ENCODE measurements at regions not wholly inside any gene's neighbourhood (a gene's known extent, or its start where the extent isn't known, plus 50 kb on each side); places are given as distances from the start of the nearest gene placed in this dataset.

DNA sequence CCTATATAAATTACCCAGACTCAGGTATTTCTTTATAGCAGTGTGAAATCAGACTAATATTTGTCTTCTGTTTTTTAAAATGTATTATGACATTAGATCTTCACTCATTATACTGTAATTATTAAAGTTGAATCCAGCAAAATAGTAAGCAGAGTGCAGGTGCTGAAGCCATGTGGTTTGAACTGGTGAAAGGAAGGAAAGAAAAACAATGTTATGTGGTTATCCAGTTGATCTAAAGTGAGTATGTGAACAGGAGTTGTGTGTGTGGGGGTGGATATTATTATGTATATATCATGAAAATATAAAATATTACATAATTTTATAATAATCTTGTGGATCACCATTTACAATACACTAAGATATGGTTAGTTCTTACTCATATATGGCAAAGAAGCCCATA, 593.7 kb downstream of the SEMA5A start:
- no peak for FAIRE-seq

GRCh38 chr5:8953016-8953415, 592.9 kb downstream of the SEMA5A start:
- Histone ChIP-seq H3K27ac (ENCODE audit: extremely low read length, insufficient read depth, low read length) (no peak overlapping the region), H3K4me1 (ENCODE audit: insufficient read depth, low read length) (no peaks in the 10 kb centered on the region), H3K4me2 (ENCODE audit: low read depth, low read length) (no peak overlapping the region), H2AFZ (ENCODE audit: low read length) (no peak overlapping the region), H3K4me3 (replicated peaks in 1 of 3; ENCODE audit: insufficient read depth in 1 of 3, low read depth in 2 of 3, low read length in 3 of 3) (no peak overlapping the region), H3K36me3 (replicated peaks in 1 of 2; ENCODE audit: control insufficient read depth in 1 of 2, insufficient read depth in 2 of 2, low read length in 2 of 2) (no peaks in the 10 kb centered on the region), H3K27me3 (ENCODE audit: control insufficient read depth in 1 of 2, insufficient read depth in 2 of 2, low read length in 2 of 2) (no peaks in the 10 kb centered on the region), H3K9ac (ENCODE audit: insufficient read depth, low read depth, low read length) (no peak overlapping the region), H4K20me1 (ENCODE audit: insufficient read depth, low read length) (no peaks in the 10 kb centered on the region), H3K9me3 (ENCODE audit: low read length) (peaks cover 79% of the 10 kb centered on the region), H3K79me2 (ENCODE audit: insufficient read depth, low read length) (no peaks in the 10 kb centered on the region)
- intact Hi-C loops (cut with micrococcal nuclease; ENCODE audit: unreplicated experiment) (no loop called here), in situ Hi-C loops (cut with HindIII; ENCODE audit: extremely low pct_ligation_motif_present, low pct_unique_long_range_greater_than_20kb) (no loop called here)
- ATAC-seq: no peak
- BruUV-seq (replicated peaks): no TSS peak
- ChIA-PET POLR2A (no interaction called here), CTCF (ENCODE audit: low intra/inter-chr PET ratio, low total read pairs) (no interaction called here)
- 0% methylated on average over 1 of the region's 1 CpG for WGBS (ENCODE audit: low lambda C conversion rate)
- DNase-seq (ENCODE audit: low spot score): no peak
- FAIRE-seq: no peak
- TF ChIP-seq MATR3 (CRISPR knock-in tag; IDR thresholded peaks at IDR 0.05): no peak
- TF ChIP-seq, protein P1, sequence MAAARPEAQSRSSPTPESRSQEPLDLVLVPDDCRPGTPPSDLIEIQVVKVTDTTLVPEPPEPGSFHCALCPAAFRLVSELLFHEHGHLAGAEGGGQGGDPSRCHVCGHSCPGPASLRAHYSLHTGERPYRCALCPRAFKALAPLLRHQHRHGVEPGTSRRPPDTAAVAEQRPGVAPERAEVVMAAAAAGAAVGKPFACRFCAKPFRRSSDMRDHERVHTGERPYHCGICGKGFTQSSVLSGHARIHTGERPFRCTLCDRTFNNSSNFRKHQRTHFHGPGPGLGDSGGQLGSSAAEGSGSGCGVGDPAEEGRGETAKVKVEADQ (CRISPR knock-in tag; IDR thresholded peaks at IDR 0.05; ENCODE audit: borderline replicate concordance): no peak
- no peak for TF ChIP-seq ZNF710 (CRISPR knock-in tag; IDR thresholded peaks at IDR 0.05; ENCODE audit: borderline replicate concordance)
- no peak for TF ChIP-seq ZNF563 (CRISPR knock-in tag; IDR thresholded peaks at IDR 0.05)
- TF ChIP-seq TMF1 (CRISPR knock-in tag; IDR thresholded peaks at IDR 0.05; ENCODE audit: low read depth): no peak
- TF ChIP-seq SMARCC2 (IDR thresholded peaks at IDR 0.05): no peak
- TF ChIP-seq ZNF34 (CRISPR knock-in tag; IDR thresholded peaks at IDR 0.05; ENCODE audit: borderline replicate concordance): no peak
- no peak for TF ChIP-seq EHMT2 (IDR thresholded peaks at IDR 0.05; ENCODE audit: borderline replicate concordance, low read depth, low read length)

More for the DNA sequence above, 593.7 kb downstream of the SEMA5A start:
- Histone ChIP-seq H2AFZ (ENCODE audit: low read length) (no peak overlapping the region), H4K20me1 (ENCODE audit: insufficient read depth, low read length) (no peaks in the 10 kb centered on the region), H3K27ac (ENCODE audit: extremely low read length, insufficient read depth, low read length) (no peak overlapping the region), H3K79me2 (ENCODE audit: insufficient read depth, low read length) (no peaks in the 10 kb centered on the region), H3K4me1 (ENCODE audit: insufficient read depth, low read length) (no peaks in the 10 kb centered on the region), H3K9ac (ENCODE audit: insufficient read depth, low read depth, low read length) (no peak overlapping the region), H3K4me3 (replicated peaks in 1 of 3; ENCODE audit: insufficient read depth in 1 of 3, low read depth in 2 of 3, low read length in 3 of 3) (no peak overlapping the region), H3K4me2 (ENCODE audit: low read depth, low read length) (no peak overlapping the region), H3K9me3 (ENCODE audit: low read length) (peaks cover 82% of the 10 kb centered on the region), H3K36me3 (replicated peaks in 1 of 2; ENCODE audit: control insufficient read depth in 1 of 2, insufficient read depth in 2 of 2, low read length in 2 of 2) (no peaks in the 10 kb centered on the region), H3K27me3 (ENCODE audit: control insufficient read depth in 1 of 2, insufficient read depth in 2 of 2, low read length in 2 of 2) (no peaks in the 10 kb centered on the region)
- ATAC-seq: no peak
- TF ChIP-seq ARNTL (CRISPR knock-in tag; IDR thresholded peaks at IDR 0.05) (no peak), NBN (conservative IDR thresholded peaks at IDR 0.05) (no peak), IKZF1 (IDR thresholded peaks at IDR 0.05) (no peak), JUN (CRISPR knock-in tag; IDR thresholded peaks at IDR 0.05) (no peak), MAFF (IDR thresholded peaks at IDR 0.05; ENCODE audit: low read depth, low read length) (no peak), ZNF256 (CRISPR knock-in tag; conservative IDR thresholded peaks at IDR 0.05) (no peak), NFE2L2 (IDR thresholded peaks at IDR 0.05; ENCODE audit: low read length) (no peak), GFI1 (CRISPR knock-in tag; IDR thresholded peaks at IDR 0.05; ENCODE audit: borderline replicate concordance) (no peak), ZNF660 (CRISPR knock-in tag; IDR thresholded peaks at IDR 0.05; ENCODE audit: borderline replicate concordance, low read depth) (no peak), ZNF773 (CRISPR knock-in tag; IDR thresholded peaks at IDR 0.05; ENCODE audit: borderline replicate concordance) (no peak), GTF3A (CRISPR knock-in tag; conservative IDR thresholded peaks at IDR 0.05) (no peak), ADNP (CRISPR knock-in tag; IDR thresholded peaks at IDR 0.05) (no peak), PPARG (CRISPR knock-in tag; conservative IDR thresholded peaks at IDR 0.05) (no peak), DR1 (CRISPR knock-in tag; IDR thresholded peaks at IDR 0.05) (no peak), KLF15 (CRISPR knock-in tag; IDR thresholded peaks at IDR 0.05; ENCODE audit: borderline replicate concordance) (no peak), ZNF18 (CRISPR knock-in tag; IDR thresholded peaks at IDR 0.05; ENCODE audit: insufficient replicate concordance) (no peak)
- DNase-seq (ENCODE audit: low spot score): no peak
- ChIA-PET POLR2A (no interaction called here), CTCF (ENCODE audit: low intra/inter-chr PET ratio, low total read pairs) (no interaction called here)
- intact Hi-C loops (cut with micrococcal nuclease; ENCODE audit: unreplicated experiment) (no loop called here), in situ Hi-C loops (cut with HindIII; ENCODE audit: extremely low pct_ligation_motif_present, low pct_unique_long_range_greater_than_20kb) (no loop called here)
- BruUV-seq (replicated peaks): no TSS peak
